ENCODE measurements at regions not wholly inside any gene's neighbourhood (a gene's known extent, or its start where the extent isn't known, plus 50 kb on each side); places are given as distances from the start of the nearest gene placed in this dataset.

GRCh38 chr5:115351356-115352195, 55.1 kb upstream of the CCDC112 start:
- Histone ChIP-seq H3K9me3 (ENCODE audit: control insufficient read depth, low read length) (no peaks in the 10 kb centered on the region), H3K4me2 (ENCODE audit: low read length) (no peak overlapping the region), H3K4me1 (no peaks in the 10 kb centered on the region), H3K4me3 (ENCODE audit: low read depth, low read length) (no peak overlapping the region), H3K79me2 (no peaks in the 10 kb centered on the region), H3K36me3 (ENCODE audit: control insufficient read depth, insufficient read depth, low read length) (no peaks in the 10 kb centered on the region), H2AFZ (no peak overlapping the region), H3K9ac (no peak overlapping the region), H3K27me3 (ENCODE audit: control insufficient read depth, insufficient read depth, low read length) (no peaks in the 10 kb centered on the region), H3K27ac (no peak overlapping the region)
- TF ChIP-seq, protein P1, sequence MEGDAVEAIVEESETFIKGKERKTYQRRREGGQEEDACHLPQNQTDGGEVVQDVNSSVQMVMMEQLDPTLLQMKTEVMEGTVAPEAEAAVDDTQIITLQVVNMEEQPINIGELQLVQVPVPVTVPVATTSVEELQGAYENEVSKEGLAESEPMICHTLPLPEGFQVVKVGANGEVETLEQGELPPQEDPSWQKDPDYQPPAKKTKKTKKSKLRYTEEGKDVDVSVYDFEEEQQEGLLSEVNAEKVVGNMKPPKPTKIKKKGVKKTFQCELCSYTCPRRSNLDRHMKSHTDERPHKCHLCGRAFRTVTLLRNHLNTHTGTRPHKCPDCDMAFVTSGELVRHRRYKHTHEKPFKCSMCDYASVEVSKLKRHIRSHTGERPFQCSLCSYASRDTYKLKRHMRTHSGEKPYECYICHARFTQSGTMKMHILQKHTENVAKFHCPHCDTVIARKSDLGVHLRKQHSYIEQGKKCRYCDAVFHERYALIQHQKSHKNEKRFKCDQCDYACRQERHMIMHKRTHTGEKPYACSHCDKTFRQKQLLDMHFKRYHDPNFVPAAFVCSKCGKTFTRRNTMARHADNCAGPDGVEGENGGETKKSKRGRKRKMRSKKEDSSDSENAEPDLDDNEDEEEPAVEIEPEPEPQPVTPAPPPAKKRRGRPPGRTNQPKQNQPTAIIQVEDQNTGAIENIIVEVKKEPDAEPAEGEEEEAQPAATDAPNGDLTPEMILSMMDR (IDR thresholded peaks at IDR 0.05), result no peak

DNA sequence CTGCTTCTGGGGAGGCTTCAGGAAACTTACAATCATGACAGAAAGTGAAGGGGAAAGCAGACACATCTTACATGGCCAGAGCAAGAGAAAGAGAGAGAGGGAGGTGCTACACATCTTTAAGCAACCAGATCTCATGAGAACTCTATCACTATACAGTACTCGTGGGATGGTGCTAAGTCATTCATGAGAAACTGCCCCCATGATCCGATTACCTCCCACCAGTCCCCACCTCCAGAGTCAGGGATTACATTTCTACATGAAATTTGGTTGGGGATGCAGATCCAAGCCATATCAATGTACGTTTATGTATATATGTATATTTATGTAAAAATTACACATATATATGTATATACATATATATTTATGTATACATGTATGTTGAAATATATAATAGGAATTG, 54.4 kb upstream of the CCDC112 start:
- Histone ChIP-seq H3K9ac (no peak overlapping the region), H2AFZ (no peak overlapping the region), H3K27ac (no peak overlapping the region), H3K4me1 (no peaks in the 10 kb centered on the region), H3K79me2 (no peaks in the 10 kb centered on the region), H3K27me3 (ENCODE audit: control insufficient read depth, insufficient read depth, low read length) (no peaks in the 10 kb centered on the region), H3K4me3 (ENCODE audit: low read depth, low read length) (no peak overlapping the region), H3K9me3 (ENCODE audit: control insufficient read depth, low read length) (no peaks in the 10 kb centered on the region), H3K4me2 (ENCODE audit: low read length) (no peak overlapping the region), H3K36me3 (ENCODE audit: control insufficient read depth, insufficient read depth, low read length) (no peaks in the 10 kb centered on the region)
- TF ChIP-seq, protein P1 (IDR thresholded peaks at IDR 0.05), result no peak

DNA sequence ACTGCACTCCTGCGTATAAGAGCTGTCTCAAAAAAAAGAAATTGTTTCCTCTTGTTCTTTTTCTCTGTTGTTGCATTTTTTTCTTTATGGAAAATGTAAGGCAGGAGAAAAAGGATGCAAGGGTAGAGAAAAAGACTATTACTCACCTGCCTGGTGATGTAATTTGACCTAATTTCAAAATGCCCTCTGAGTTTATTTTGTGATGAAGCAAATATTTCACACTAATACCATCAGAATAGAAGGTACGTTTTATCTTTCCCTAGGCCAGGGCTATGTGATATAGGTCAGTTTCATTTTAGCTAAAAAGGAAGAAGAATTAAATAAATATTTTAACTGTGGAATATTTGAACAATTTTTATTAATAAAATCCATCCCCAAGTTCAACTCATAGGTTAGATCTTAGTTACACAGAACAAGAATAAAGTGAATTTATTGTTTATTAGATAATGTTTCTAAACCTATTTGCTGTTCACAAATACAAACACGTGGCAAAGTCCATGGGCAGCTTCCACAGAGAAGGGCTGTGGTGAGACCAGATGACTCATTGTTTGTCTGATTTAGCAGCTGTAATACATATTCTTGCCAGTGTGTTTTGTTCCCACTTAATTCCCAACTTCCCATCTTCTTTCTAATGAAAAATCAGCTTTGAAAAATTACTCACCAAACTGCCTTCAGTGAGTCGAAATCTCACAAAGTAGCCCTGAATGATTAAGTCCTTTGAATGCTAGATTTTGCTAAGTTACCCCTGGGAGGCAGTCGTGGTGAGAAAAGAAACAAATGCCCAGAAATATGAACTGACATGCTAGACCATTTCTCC, 52.8 kb upstream of the CCDC112 start:
- H3K27me3 ChIP-seq (ENCODE audit: control insufficient read depth, insufficient read depth, low read length), result no peaks in the 10 kb centered on the region
- H3K4me1 ChIP-seq, result no peaks in the 10 kb centered on the region
- H2AFZ ChIP-seq, result no peak overlapping the region
- no peak overlapping the region for H3K4me3 ChIP-seq (ENCODE audit: low read depth, low read length)
- H3K79me2 ChIP-seq, result no peaks in the 10 kb centered on the region
- no peaks in the 10 kb centered on the region for H3K9me3 ChIP-seq (ENCODE audit: control insufficient read depth, low read length)
- H3K27ac ChIP-seq, result no peak overlapping the region
- H3K36me3 ChIP-seq (ENCODE audit: control insufficient read depth, insufficient read depth, low read length), result no peaks in the 10 kb centered on the region
- TF ChIP-seq, protein P1 (IDR thresholded peaks at IDR 0.05), result no peak
- no peak overlapping the region for H3K9ac ChIP-seq
- no peak overlapping the region for H3K4me2 ChIP-seq (ENCODE audit: low read length)

- Histone ChIP-seq H2AFZ (no peak overlapping the region), H3K27ac (no peak overlapping the region), H3K27me3 (ENCODE audit: control insufficient read depth, insufficient read depth, low read length) (no peaks in the 10 kb centered on the region), H3K4me1 (no peaks in the 10 kb centered on the region), H3K36me3 (ENCODE audit: control insufficient read depth, insufficient read depth, low read length) (no peaks in the 10 kb centered on the region), H3K4me3 (ENCODE audit: low read depth, low read length) (no peak overlapping the region), H3K79me2 (no peaks in the 10 kb centered on the region), H3K9ac (no peak overlapping the region), H3K9me3 (ENCODE audit: control insufficient read depth, low read length) (no peaks in the 10 kb centered on the region), H3K4me2 (ENCODE audit: low read length) (no peak overlapping the region)
- TF ChIP-seq, protein P1 (IDR thresholded peaks at IDR 0.05), result no peak
Observed at GRCh38 chr5:115348175-115348574, 51.7 kb upstream of the CCDC112 start.

All from parathyroid adenoma (tissue), 2 donors.